Skeletal muscle satellite cell (primary cell): ENCODE measurements at regions not wholly inside any gene's neighbourhood (a gene's known extent, or its start where the extent isn't known, plus 50 kb on each side); places are given as distances from the start of the nearest gene placed in this dataset. TPM values are rescaled to one million over a fixed set of nuclear protein-coding genes. Genes with fewer than 3 reads are reported as not detected.

Experiments
- H3K27me3 ChIP-seq: 2 replicates; pipeline ENCODE4 v1.7.0; 2013; ENCODE audit warnings: low read length; ENCODE audit not compliant: control insufficient read depth, insufficient read depth
- H3K36me3 ChIP-seq: 2 replicates; pipeline ENCODE4 v1.7.0; 2013; ENCODE audit warnings: mild to moderate bottlenecking, control low read depth, low read length; ENCODE audit not compliant: insufficient read depth
- H3K4me1 ChIP-seq: 2 replicates; pipeline ENCODE4 v1.7.0; 2013; ENCODE audit warnings: low read length; ENCODE audit not compliant: control insufficient read depth, insufficient read depth
- H3K4me2 ChIP-seq: 2 replicates; pipeline ENCODE4 v1.7.0; 2013; ENCODE audit warnings: mild to moderate bottlenecking, low read length
- H3K4me3 ChIP-seq: 2 replicates; pipeline ENCODE4 v1.7.0; 2013; ENCODE audit warnings: low read length
- H3K9ac ChIP-seq: 2 replicates; pipeline ENCODE4 v1.7.0; 2013; ENCODE audit warnings: mild to moderate bottlenecking, low read depth, low read length, moderate library complexity
- H3K9me3 ChIP-seq: replicated peaks from 2 replicates; pipeline ENCODE4 v1.7.0; 2013; ENCODE audit warnings: mild to moderate bottlenecking, control low read depth, low read length
- small RNA-seq: library from RNA; depleted of rRNA; stranded (forward); fragments of <200 nt; gene quantifications from one replicate; pipeline ENCODE3, GENCODE V24; 2012

- Histone ChIP-seq H3K9me3 (no peaks in the 10 kb centered on the region), H3K36me3 (no peaks in the 10 kb centered on the region), H3K9ac (peak overlapping the region; percentile 56), H3K4me3 (no peak overlapping the region), H3K4me2 (peak overlapping the region; percentile 62), H3K27me3 (no peaks in the 10 kb centered on the region), H3K4me1 (peaks cover 31% of the 10 kb centered on the region)
Observed at GRCh38 chr1:101738475-101738874, 258.3 kb downstream of the OLFM3 start.

DNA sequence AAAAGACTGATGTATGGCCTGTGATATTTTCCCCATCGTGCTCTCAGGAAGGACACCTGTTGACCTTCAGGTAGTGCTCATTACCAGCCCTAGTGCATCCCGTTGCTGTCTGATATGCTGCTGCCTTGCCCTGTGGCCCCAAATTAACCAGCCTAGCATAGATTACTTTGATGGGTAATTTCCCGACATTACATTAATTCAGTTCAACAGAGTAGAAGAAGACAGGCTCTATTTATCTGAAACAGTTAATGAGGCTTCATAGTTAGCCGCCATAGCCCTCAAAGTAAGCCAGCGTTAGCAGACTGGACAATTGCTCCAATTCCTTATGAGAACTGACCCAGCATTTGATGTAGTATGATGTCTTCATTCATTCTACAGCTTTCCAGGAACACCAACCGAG is 257.6 kb downstream of the OLFM3 start:
- H3K9ac ChIP-seq: peak overlapping the region; percentile 43
- peak overlapping the region; percentile 20 for H3K4me3 ChIP-seq
- no peaks in the 10 kb centered on the region for H3K27me3 ChIP-seq
- no peaks in the 10 kb centered on the region for H3K9me3 ChIP-seq
- H3K36me3 ChIP-seq: no peaks in the 10 kb centered on the region
- H3K4me1 ChIP-seq: peaks cover 31% of the 10 kb centered on the region
- H3K4me2 ChIP-seq: peak overlapping the region; percentile 56

GRCh38 chr1:101739826-101740330 is 256.8 kb downstream of the OLFM3 start:
- Histone ChIP-seq H3K9me3 (no peaks in the 10 kb centered on the region), H3K9ac (no peak overlapping the region), H3K4me2 (no peak overlapping the region), H3K27me3 (no peaks in the 10 kb centered on the region), H3K4me3 (no peak overlapping the region), H3K4me1 (peaks cover 31% of the 10 kb centered on the region), H3K36me3 (no peaks in the 10 kb centered on the region)

DNA sequence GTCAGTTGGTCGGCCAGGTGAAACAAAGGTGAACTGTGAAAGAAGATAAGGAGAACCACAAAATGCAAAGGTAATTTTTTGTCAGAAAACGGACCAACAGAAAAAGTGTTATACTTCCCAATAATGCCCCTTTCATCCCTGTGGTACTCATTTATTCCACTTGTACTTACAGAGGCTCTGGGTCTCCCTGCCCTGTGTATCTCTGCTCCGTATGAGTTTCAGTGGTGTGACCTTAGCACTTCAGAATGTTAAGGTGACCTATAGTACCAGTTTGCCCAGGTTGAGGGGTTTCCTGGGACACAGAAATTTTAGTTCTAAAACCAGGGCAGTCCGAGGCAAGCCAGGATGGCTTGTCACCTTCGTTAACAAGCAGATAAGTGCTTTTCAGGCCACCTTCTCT is 254.8 kb downstream of the OLFM3 start:
- H3K4me1 ChIP-seq: peaks cover 27% of the 10 kb centered on the region

DNA sequence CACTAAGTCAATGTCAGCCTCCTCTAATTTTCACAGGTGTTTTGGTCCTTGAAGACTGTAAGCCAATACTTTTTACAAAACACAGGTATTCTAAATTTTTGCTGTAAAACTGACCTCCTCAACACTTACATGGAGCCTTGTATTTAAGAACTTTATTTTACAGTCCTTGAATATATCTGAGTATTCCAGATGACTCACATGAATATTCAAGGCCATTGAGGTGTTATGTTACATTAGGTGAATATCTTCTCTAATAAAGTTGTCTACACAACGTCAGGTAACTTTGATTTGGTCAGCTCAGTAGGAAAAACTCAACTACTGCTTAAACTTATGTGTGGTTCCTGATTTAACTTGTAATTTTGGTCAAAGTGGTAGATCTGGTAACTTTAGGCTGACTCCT is 254.2 kb downstream of the OLFM3 start:
- H3K4me3 ChIP-seq: no peak overlapping the region
- H3K27me3 ChIP-seq: no peaks in the 10 kb centered on the region
- no peak overlapping the region for H3K9ac ChIP-seq
- H3K4me1 ChIP-seq: peaks cover 21% of the 10 kb centered on the region
- no peaks in the 10 kb centered on the region for H3K36me3 ChIP-seq
- no peaks in the 10 kb centered on the region for H3K9me3 ChIP-seq
- H3K4me2 ChIP-seq: no peak overlapping the region

More for the DNA sequence above, 254.8 kb downstream of the OLFM3 start:
- no peak overlapping the region for H3K4me3 ChIP-seq
- no peak overlapping the region for H3K4me2 ChIP-seq
- no peak overlapping the region for H3K9ac ChIP-seq
- H3K27me3 ChIP-seq: no peaks in the 10 kb centered on the region
- no peaks in the 10 kb centered on the region for H3K36me3 ChIP-seq
- no peaks in the 10 kb centered on the region for H3K9me3 ChIP-seq

- H3K27me3 ChIP-seq: no peaks in the 10 kb centered on the region
- no peaks in the 10 kb centered on the region for H3K36me3 ChIP-seq
- no peak overlapping the region for H3K9ac ChIP-seq
- H3K9me3 ChIP-seq: no peaks in the 10 kb centered on the region
- H3K4me2 ChIP-seq: no peak overlapping the region
- H3K4me3 ChIP-seq: no peak overlapping the region
- H3K4me1 ChIP-seq: no peaks in the 10 kb centered on the region
Observed at GRCh38 chr1:101745551-101746270, 251.0 kb downstream of the OLFM3 start.

GRCh38 chr1:101748077-101748476 is 248.6 kb downstream of the OLFM3 start:
- Histone ChIP-seq H3K9ac (no peak overlapping the region), H3K9me3 (no peaks in the 10 kb centered on the region), H3K27me3 (no peaks in the 10 kb centered on the region), H3K36me3 (no peaks in the 10 kb centered on the region), H3K4me3 (no peak overlapping the region), H3K4me1 (no peaks in the 10 kb centered on the region), H3K4me2 (no peak overlapping the region)

Small RNA genes lying in the stretch of these regions (small RNA-seq; reads per million reads assigned to genes)
- not detected for gene RNU6-965P
